ENCODE measurements at regions not wholly inside any gene's neighbourhood (a gene's known extent, or its start where the extent isn't known, plus 50 kb on each side); places are given as distances from the start of the nearest gene placed in this dataset.

GRCh38 chr2:64268330-64269048 is 124.3 kb upstream of the PELI1 start:
- TF ChIP-seq POLR2AphosphoS5 (IDR thresholded peaks at IDR 0.05) (no peak), EP300 (IDR thresholded peaks at IDR 0.05) (no peak), POLR2A (IDR thresholded peaks at IDR 0.05) (no peak)
